ENCODE measurements at regions not wholly inside any gene's neighbourhood (a gene's known extent, or its start where the extent isn't known, plus 50 kb on each side); places are given as distances from the start of the nearest gene placed in this dataset.

DNA sequence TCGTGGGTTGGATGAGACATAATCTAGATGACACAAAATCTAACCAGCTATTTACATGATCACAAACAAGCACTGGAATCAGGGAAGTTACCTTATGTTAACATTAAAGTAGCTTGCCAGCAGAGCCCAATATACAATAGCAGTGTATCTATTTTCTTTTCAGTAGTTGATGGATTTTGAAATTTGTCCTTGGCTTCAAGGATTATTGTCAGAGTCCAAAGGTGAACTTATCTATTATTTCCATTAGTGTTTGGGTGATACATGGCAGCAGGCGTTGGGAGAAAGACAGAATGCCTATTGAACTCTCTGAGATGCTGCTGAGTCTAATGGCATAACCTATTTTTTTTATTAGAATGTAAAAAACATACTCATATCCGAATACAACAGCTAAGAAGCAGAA is 223.2 kb upstream of the ACTBL2 start:
- TF ChIP-seq, protein P1, sequence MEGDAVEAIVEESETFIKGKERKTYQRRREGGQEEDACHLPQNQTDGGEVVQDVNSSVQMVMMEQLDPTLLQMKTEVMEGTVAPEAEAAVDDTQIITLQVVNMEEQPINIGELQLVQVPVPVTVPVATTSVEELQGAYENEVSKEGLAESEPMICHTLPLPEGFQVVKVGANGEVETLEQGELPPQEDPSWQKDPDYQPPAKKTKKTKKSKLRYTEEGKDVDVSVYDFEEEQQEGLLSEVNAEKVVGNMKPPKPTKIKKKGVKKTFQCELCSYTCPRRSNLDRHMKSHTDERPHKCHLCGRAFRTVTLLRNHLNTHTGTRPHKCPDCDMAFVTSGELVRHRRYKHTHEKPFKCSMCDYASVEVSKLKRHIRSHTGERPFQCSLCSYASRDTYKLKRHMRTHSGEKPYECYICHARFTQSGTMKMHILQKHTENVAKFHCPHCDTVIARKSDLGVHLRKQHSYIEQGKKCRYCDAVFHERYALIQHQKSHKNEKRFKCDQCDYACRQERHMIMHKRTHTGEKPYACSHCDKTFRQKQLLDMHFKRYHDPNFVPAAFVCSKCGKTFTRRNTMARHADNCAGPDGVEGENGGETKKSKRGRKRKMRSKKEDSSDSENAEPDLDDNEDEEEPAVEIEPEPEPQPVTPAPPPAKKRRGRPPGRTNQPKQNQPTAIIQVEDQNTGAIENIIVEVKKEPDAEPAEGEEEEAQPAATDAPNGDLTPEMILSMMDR (IDR thresholded peaks at IDR 0.05): no peak
- no peak for TF ChIP-seq EZH2 (IDR thresholded peaks at IDR 0.05; ENCODE audit: borderline replicate concordance, insufficient read depth, low read depth, low read length, poor library complexity, severe bottlenecking)
